Hypothalamus (tissue), 51 donors: ENCODE measurements at regions not wholly inside any gene's neighbourhood (a gene's known extent, or its start where the extent isn't known, plus 50 kb on each side); places are given as distances from the start of the nearest gene placed in this dataset.

Experiments used
- DNase-seq, 51 donors: peaks; one replicate each; lab custom pipeline; 2025; lab: John Stamatoyannopoulos, UW

GRCh38 chr12:93195511-93195910 lies 182.2 kb upstream of the NUDT4 start:
- no peak for DNase-seq

- no peak for DNase-seq
Observed at GRCh38 chr12:93197067-93197593, 180.6 kb upstream of the NUDT4 start.

GRCh38 chr12:93198086-93198485 lies 179.6 kb upstream of the NUDT4 start:
- peak in 2 of 51 donors; percentile 2 to 4 for DNase-seq

GRCh38 chr12:93199831-93200236 lies 177.9 kb upstream of the NUDT4 start:
- no peak for DNase-seq

GRCh38 chr12:93200291-93200917 lies 177.3 kb upstream of the NUDT4 start:
- DNase-seq = no peak

- DNase-seq = no peak
Observed at GRCh38 chr12:93201990-93202389, 175.7 kb upstream of the NUDT4 start.

GRCh38 chr12:93202688-93203087 lies 175.0 kb upstream of the NUDT4 start:
- no peak for DNase-seq

GRCh38 chr12:93203361-93203760 lies 174.4 kb upstream of the NUDT4 start:
- DNase-seq = no peak

GRCh38 chr12:93204896-93205295 lies 172.8 kb upstream of the NUDT4 start:
- DNase-seq = no peak

- no peak for DNase-seq
Observed at GRCh38 chr12:93205361-93205760, 172.4 kb upstream of the NUDT4 start.

- DNase-seq = no peak
Observed at GRCh38 chr12:93208011-93208410, 169.7 kb upstream of the NUDT4 start.

- DNase-seq = no peak
Observed at GRCh38 chr12:93214523-93215289, 163.0 kb upstream of the NUDT4 start.

- no peak for DNase-seq
Observed at GRCh38 chr12:93215290-93215678, 162.4 kb upstream of the NUDT4 start.

GRCh38 chr12:93219947-93220346 lies 157.8 kb upstream of the NUDT4 start:
- peak in 1 of 51 donors; percentile 17 for DNase-seq

- peak in 15 of 51 donors; percentile 2 to 44 (median 15) for DNase-seq
Observed at GRCh38 chr12:93221841-93222240, 155.9 kb upstream of the NUDT4 start.

GRCh38 chr12:93223440-93224426 lies 154.0 kb upstream of the NUDT4 start:
- no peak for DNase-seq

GRCh38 chr12:93225094-93225493 lies 152.6 kb upstream of the NUDT4 start:
- no peak for DNase-seq

- no peak for DNase-seq
Observed at GRCh38 chr12:93226361-93226760, 151.4 kb upstream of the NUDT4 start.

- no peak for DNase-seq
Observed at GRCh38 chr12:93229494-93230325, 148.0 kb upstream of the NUDT4 start.

- no peak for DNase-seq
Observed at GRCh38 chr12:93230326-93230720, 147.4 kb upstream of the NUDT4 start.
